ENCODE measurements at regions not wholly inside any gene's neighbourhood (a gene's known extent, or its start where the extent isn't known, plus 50 kb on each side); places are given as distances from the start of the nearest gene placed in this dataset.

DNA sequence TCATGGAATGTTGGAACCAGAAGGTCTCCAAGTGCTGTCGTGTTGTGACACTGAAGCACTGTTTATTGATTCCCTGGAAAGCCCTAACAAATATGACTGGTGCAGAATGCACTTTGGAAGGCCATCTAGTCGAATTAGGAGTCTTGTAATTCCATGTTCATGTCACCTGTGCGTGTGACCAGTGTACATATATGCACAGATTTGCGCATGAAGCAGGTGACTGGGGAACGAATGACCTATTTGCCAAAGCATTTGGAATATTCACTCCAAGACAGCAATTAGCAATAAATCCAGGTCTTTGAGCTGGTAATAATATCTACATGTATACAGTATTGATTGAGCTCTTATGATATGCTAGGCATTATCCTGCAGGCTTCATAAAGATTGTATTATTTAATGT is 177.5 kb upstream of the PFN2 start:
- TF ChIP-seq, protein P1, sequence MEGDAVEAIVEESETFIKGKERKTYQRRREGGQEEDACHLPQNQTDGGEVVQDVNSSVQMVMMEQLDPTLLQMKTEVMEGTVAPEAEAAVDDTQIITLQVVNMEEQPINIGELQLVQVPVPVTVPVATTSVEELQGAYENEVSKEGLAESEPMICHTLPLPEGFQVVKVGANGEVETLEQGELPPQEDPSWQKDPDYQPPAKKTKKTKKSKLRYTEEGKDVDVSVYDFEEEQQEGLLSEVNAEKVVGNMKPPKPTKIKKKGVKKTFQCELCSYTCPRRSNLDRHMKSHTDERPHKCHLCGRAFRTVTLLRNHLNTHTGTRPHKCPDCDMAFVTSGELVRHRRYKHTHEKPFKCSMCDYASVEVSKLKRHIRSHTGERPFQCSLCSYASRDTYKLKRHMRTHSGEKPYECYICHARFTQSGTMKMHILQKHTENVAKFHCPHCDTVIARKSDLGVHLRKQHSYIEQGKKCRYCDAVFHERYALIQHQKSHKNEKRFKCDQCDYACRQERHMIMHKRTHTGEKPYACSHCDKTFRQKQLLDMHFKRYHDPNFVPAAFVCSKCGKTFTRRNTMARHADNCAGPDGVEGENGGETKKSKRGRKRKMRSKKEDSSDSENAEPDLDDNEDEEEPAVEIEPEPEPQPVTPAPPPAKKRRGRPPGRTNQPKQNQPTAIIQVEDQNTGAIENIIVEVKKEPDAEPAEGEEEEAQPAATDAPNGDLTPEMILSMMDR (IDR thresholded peaks at IDR 0.05) = no peak
- no peak for ATAC-seq (ENCODE audit: low FRiP score)
- no peak for DNase-seq (ENCODE audit: low spot score)

DNA sequence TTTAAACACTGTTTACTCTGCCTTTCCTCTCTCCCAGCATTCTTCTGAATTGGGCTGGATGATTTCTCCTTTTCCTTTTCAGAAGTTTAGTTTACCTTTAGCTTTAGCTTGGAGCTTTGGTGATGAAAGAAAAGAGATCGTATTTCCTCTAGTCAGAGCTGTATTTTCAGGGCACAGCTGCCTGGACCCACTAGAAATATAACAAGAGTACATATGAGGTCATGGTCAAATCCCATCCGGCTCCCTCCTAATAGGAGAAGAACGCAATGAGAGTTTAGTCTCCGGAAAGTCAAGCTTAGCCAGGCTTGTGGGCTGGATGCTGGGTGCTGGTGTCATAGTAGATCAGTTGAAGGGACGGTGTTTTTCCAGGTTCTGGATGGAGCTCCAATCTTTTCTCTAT is 177.1 kb upstream of the PFN2 start:
- no peak for ATAC-seq (ENCODE audit: low FRiP score)
- DNase-seq (ENCODE audit: low spot score) = no peak
- TF ChIP-seq, protein P1 (IDR thresholded peaks at IDR 0.05) = no peak

DNA sequence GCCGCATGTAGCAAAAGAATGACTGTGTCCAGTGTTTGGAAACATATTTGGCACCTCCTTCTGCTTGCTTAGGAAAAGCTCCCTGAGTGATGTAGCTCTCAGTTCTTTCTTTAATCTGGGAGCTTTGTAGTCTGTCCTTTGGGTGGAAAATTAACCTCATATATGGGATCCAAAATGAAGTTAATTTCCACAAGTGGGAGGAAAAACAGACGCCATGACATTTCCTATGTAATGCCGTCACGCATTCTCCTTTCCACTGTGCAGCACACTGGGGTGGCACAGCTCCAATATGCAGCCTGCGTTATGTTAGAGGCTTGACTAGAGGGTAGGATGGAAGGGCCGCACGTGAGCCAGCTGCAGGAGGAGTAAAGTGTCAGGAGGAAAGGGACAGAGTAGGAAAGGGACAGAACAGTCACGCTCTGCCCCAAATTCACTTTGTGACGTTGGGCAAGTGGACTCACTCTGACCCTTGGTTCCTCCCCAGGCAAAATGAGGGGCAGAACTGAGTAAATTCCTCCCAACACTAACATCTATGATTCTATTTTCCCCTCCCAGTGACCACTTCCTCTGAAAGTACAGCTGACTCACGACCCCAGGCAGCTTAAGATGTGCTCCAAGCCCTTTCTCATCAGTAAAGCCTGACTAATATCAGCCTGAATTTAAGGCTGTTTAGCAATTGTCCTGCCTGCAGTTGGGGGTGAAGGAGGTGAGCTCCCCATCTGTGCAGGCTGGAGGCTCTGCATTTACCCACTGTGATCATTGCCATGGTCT is 176.5 kb upstream of the PFN2 start:
- ATAC-seq (ENCODE audit: low FRiP score) = peak; percentile 37
- DNase-seq (ENCODE audit: low spot score) = no peak

DNA sequence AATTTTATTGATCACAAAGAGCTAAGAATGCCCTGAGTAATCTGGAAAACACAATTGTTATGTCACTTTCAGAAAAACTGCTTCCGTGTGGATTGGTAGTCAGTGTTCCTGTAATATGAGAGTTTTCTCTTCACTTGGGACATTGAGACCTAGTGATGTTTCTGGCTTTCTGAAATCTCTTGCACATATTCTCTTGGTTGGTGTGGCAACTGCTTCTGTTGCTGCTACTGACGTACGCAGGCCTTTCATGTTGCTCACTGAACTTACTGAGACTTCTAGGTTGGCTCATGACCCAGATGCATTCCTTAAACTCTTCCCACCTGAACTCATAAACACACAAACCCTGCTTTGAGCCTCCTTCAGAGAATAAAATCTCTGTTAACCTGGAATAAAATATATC is 175.0 kb upstream of the PFN2 start:
- no peak for ATAC-seq (ENCODE audit: low FRiP score)
- DNase-seq (ENCODE audit: low spot score) = no peak
- TF ChIP-seq, protein P1 (IDR thresholded peaks at IDR 0.05) = no peak

More for the DNA sequence above, 176.5 kb upstream of the PFN2 start:
- TF ChIP-seq, protein P1 (IDR thresholded peaks at IDR 0.05) = no peak

DNA sequence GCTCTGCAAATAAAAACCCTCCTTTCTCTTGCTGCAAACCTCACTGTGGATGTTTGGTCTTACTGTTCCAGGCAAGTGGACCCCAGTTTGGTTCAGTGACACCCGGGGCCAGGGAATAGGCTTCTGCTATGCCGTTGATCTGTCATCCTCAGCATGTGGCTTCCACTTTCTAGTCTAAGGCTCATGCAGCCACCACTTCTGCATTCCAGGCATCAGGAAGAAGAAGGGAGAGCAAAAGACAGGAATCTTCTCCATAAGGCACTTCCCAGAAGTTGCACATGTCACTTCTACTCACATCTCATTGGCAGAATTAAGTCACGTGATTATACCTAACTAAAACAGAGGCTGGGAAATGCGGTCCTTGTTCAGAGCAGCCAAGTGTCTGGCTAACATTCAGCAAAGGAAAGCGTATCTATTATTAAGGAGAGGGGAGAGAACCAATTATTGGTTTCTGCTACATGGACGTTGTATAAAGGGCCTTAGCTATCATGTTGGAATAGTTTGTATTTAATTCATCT is 173.6 kb upstream of the PFN2 start:
- DNase-seq (ENCODE audit: low spot score) (no peak), ATAC-seq (ENCODE audit: low FRiP score) (no peak)
- TF ChIP-seq, protein P1 (IDR thresholded peaks at IDR 0.05) = no peak

DNA sequence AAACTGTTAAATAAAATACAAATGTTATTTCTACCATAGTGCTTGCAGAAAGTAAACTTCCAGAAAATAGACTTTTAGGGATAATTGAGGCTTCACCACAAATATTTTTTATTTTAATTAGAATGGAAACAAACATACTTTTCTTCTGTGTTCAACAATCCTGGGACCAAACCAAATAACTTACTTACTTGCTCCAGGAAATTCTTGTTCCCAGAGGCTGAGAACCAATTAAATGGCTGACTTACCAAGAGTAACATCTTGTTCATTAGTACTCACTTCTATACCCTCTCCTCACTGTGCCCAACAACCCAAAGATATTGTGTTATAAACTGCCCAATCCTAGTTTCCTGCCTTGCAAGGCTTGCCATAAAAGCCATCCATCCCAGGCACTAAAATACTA is 172.2 kb upstream of the PFN2 start:
- TF ChIP-seq, protein P1 (IDR thresholded peaks at IDR 0.05) = no peak
- DNase-seq (ENCODE audit: low spot score) = no peak
- no peak for ATAC-seq (ENCODE audit: low FRiP score)

DNA sequence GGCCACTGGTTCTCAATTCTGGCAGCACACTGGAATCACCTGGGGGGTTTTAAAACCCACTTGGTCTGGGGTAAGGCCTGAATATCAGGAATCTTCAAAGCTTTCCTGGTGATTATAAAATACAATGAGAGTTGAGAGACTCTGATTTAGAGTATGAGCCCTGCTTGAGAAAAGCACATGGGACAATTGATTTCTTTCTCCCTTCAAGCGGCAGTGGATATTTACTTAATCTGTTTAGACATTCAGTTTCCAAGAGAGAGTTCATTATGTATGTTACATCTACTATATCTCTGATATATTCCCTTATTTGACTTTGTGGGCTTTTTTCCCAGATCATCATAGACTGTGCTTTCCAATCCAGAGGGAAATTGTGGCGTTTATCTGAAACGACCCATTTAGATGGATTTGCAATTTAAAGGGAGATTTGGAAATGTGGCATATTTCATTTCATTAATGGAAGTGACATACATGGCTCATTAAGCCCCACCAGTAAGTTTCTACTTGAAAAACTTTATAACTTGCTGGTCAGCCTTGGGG is 171.2 kb upstream of the PFN2 start:
- ATAC-seq (ENCODE audit: low FRiP score) (no peak), DNase-seq (ENCODE audit: low spot score) (no peak)
- TF ChIP-seq, protein P1 (IDR thresholded peaks at IDR 0.05) = no peak

All from omental fat pad (tissue), 3 donors.